GM23338 (cell line): ENCODE measurements at regions not wholly inside any gene's neighbourhood (a gene's known extent, or its start where the extent isn't known, plus 50 kb on each side); places are given as distances from the start of the nearest gene placed in this dataset.

Source experiments
- CREB1 ChIP-seq: fragments of 250-450 bp; sonication (Bioruptor Pico); IDR thresholded peaks from 2 replicates; pipeline ENCODE4 v1.5.0; 2020; ENCODE audit warnings: low read depth, mild to moderate bottlenecking, moderate library complexity
- ETS1 ChIP-seq: IDR thresholded peaks from 2 replicates; pipeline ENCODE4 v1.6.1; 2016; ENCODE audit warnings: antibody characterized with exemption
- EZH2 ChIP-seq: fragments of 200-600 bp; sonication (generic); IDR thresholded peaks from one replicate; pipeline ENCODE4 v1.8.0; 2017; ENCODE audit warnings: antibody characterized with exemption, mild to moderate bottlenecking, low read depth; ENCODE audit not compliant: unreplicated experiment
- EZH2phosphoT487 ChIP-seq: fragments of 200-600 bp; sonication (generic); IDR thresholded peaks from one replicate; pipeline ENCODE4 v1.8.1; 2018; ENCODE audit warnings: antibody characterized with exemption; ENCODE audit not compliant: unreplicated experiment
- NANOG ChIP-seq: IDR thresholded peaks from 2 replicates; pipeline ENCODE4 v1.6.1; 2016; ENCODE audit warnings: antibody characterized with exemption, borderline replicate concordance
- POLR2AphosphoS5 ChIP-seq: IDR thresholded peaks from 2 replicates; pipeline ENCODE4 v1.6.1; 2016; ENCODE audit warnings: antibody characterized with exemption, low read depth
- REST ChIP-seq: IDR thresholded peaks from one replicate; pipeline ENCODE4 v1.6.1; 2018; ENCODE audit warnings: antibody characterized with exemption; ENCODE audit not compliant: unreplicated experiment
- ZNF114 ChIP-seq: fragments of 250-450 bp; sonication (Bioruptor Pico); IDR thresholded peaks from 2 replicates; pipeline ENCODE4 v1.5.0; 2020; ENCODE audit warnings: mild to moderate bottlenecking, moderate library complexity
- ZNF462 ChIP-seq: fragments of 250-450 bp; sonication (Bioruptor Pico); IDR thresholded peaks from 2 replicates; pipeline ENCODE4 v1.5.0; 2020; ENCODE audit warnings: mild to moderate bottlenecking, moderate library complexity

DNA sequence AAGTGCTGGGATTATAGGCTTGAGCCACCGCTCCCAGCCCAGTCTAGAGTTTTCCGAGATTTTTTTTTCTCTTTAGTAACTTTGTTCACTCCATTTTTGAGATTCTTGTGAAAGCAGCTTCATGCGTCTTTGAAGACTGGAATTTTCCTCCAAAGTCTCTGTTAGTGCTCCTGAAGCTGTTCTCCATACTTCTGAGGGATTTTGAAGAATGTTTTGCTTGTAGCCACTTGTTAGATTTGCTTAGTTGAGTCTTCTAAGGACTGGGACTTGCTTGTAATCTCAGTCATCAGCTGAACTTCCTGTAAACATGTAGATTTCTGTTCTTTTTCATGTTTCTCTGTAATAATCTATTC, 234.3 kb downstream of the MYCN start (continued):
- TF ChIP-seq ZNF462 (CRISPR knock-in tag) (no peak), POLR2AphosphoS5 (no peak), NANOG (no peak), CREB1 (CRISPR knock-in tag) (no peak), REST (no peak), EZH2phosphoT487 (no peak), EZH2 (no peak), ETS1 (no peak), ZNF114 (no peak)
